Umbilical cord (tissue), 1 donor: ENCODE measurements at regions not wholly inside any gene's neighbourhood (a gene's known extent, or its start where the extent isn't known, plus 50 kb on each side); places are given as distances from the start of the nearest gene placed in this dataset.
"Not testable (repeated sequence)": the region's sequence is repeated elsewhere in the genome, so short reads cannot be mapped to it uniquely, and the experiment has no call there.

ENCODE experiments used
- DNase-seq: peaks from one replicate; pipeline ENCODE4 v3.0.0-alpha.2; 2015; ENCODE audit warnings: low spot score

GRCh38 chr12:113573148-113573547 is 101.5 kb upstream of the LHX5 start:
- DNase-seq: no peak

- no peak for DNase-seq
Measured at GRCh38 chr12:113571713-113572112, 100.0 kb upstream of the LHX5 start.

GRCh38 chr12:113569806-113570205 is 98.1 kb upstream of the LHX5 start:
- no peak for DNase-seq

- DNase-seq: no peak
Measured at GRCh38 chr12:113568021-113568420, 96.3 kb upstream of the LHX5 start.

GRCh38 chr12:113565368-113565767 is 93.7 kb upstream of the LHX5 start:
- DNase-seq: no peak

- no peak for DNase-seq
Measured at GRCh38 chr12:113561068-113561780, 89.6 kb upstream of the LHX5 start.

GRCh38 chr12:113559466-113559865 is 87.8 kb upstream of the LHX5 start:
- DNase-seq: no peak

GRCh38 chr12:113555226-113555625 is 83.6 kb upstream of the LHX5 start:
- no peak for DNase-seq

GRCh38 chr12:113552760-113553159 is 81.1 kb upstream of the LHX5 start:
- no peak for DNase-seq

GRCh38 chr12:113551563-113551962 is 79.9 kb upstream of the LHX5 start:
- no peak for DNase-seq

GRCh38 chr12:113548467-113548866 is 76.8 kb upstream of the LHX5 start:
- no peak for DNase-seq

- no peak for DNase-seq
Measured at GRCh38 chr12:113546916-113547863, 75.5 kb upstream of the LHX5 start.

- DNase-seq: no peak
Measured at GRCh38 chr12:113537751-113538087, 66.0 kb upstream of the LHX5 start.

- DNase-seq: no peak
Measured at GRCh38 chr12:113537046-113537750, 65.5 kb upstream of the LHX5 start.

GRCh38 chr12:113535100-113535499 is 63.4 kb upstream of the LHX5 start:
- no peak for DNase-seq

- DNase-seq: no peak
Measured at GRCh38 chr12:113534555-113534954, 62.9 kb upstream of the LHX5 start.

GRCh38 chr12:113533842-113534375 is 62.2 kb upstream of the LHX5 start:
- no peak for DNase-seq

GRCh38 chr12:113532292-113532691 is 60.6 kb upstream of the LHX5 start:
- no peak for DNase-seq

- DNase-seq: not testable (repeated sequence)
Measured at GRCh38 chr12:113531073-113531472, 59.4 kb upstream of the LHX5 start.

- DNase-seq: no peak
Measured at GRCh38 chr12:113528606-113529293, 57.1 kb upstream of the LHX5 start.

- no peak for DNase-seq
Measured at GRCh38 chr12:113525066-113525465, 53.4 kb upstream of the LHX5 start.
